Fibroblast of skin of abdomen (primary cell): ENCODE measurements at regions not wholly inside any gene's neighbourhood (a gene's known extent, or its start where the extent isn't known, plus 50 kb on each side); places are given as distances from the start of the nearest gene placed in this dataset.

ENCODE experiments used
- DNase-seq: peaks from one replicate; pipeline ENCODE4 v3.0.0-alpha.2; 2013

DNA sequence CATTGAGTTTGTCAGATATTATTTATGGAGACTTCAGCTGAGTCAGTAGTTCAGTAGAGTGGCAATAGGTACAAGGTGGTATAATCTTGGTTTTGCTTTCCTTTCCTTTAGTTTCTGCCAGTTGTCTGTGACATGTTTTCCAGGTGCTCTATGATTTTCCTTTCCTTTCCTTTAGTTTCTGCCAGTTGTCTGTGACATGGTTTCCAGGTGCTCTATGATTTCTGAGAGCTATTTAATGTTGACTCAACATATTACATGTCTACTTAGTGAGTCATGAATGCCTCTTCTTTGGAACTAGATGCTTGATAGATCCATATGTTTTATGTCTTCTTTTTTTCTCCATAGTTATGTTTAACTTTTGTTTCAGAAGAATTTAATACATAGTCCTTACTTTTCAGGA lies 186.4 kb upstream of the DEFB112 start:
- no peak for DNase-seq

GRCh38 chr6:50239853-50240252 lies 190.1 kb upstream of the DEFB112 start:
- DNase-seq: no peak

- DNase-seq: no peak
Observed at GRCh38 chr6:50240986-50241385, 191.3 kb upstream of the DEFB112 start.

DNA sequence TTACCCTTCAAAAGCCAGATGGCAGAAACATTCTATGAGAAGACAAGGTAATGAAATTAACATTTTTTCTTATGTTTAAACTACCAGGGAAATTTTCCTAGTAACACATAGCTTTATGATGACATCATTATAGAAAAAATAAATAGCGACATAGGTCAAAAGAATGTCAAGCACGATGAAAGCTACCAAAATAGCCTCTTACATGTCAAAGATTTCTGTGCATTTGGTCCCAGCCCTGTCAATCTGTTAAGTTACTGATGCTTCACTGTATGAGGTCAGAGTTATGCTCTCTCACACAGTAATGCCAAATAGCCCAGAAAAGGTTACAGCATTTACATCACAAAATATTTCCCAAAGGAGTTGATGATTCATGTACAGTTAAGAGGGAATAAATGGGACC lies 199.8 kb upstream of the DEFB112 start:
- DNase-seq: peak; percentile 1

DNA sequence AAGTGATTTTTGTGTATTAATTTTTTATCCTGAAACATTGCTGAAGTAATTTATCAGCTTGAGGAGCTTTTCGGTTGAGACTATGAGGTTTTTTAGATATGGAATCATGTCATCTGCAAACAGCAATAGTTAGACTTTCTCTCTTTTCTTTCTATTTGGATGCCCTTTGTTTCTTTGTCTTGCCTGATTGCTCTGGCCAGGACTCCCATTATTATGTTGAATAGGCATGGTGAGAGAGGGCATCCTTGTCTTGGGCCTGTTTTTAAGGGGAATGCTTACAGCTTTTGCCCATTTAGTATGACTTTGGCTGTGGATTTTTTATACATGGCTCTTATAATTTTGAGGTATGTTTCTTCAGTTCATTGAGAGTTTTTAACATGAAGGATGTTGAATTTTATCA lies 207.6 kb upstream of the DEFB112 start:
- no peak for DNase-seq

- no peak for DNase-seq
Observed at GRCh38 chr6:50259903-50260302, 210.2 kb upstream of the DEFB112 start.

GRCh38 chr6:50264995-50265571 lies 215.4 kb upstream of the DEFB112 start:
- DNase-seq: no peak

DNA sequence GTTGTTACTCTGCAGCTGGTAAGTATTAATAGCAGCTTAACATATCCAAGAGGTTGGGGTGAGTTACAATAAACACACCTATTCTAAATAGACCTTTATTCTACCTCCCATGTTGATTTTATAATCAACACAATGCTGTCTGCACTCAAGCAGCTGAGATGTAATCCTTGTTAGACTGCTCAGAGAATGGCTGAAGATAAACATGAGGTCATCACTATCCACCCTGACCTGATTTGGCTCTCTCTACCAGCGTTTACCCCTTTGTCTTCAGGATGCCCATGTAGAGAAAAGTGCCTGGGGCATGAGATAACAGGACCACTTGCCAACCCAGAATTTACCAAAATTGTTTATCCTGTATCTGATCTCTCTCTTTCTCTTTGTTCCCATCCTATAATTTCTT lies 220.7 kb upstream of the DEFB112 start:
- DNase-seq: no peak

- DNase-seq: no peak
Observed at GRCh38 chr6:50271266-50271665, 221.5 kb upstream of the DEFB112 start.

DNA sequence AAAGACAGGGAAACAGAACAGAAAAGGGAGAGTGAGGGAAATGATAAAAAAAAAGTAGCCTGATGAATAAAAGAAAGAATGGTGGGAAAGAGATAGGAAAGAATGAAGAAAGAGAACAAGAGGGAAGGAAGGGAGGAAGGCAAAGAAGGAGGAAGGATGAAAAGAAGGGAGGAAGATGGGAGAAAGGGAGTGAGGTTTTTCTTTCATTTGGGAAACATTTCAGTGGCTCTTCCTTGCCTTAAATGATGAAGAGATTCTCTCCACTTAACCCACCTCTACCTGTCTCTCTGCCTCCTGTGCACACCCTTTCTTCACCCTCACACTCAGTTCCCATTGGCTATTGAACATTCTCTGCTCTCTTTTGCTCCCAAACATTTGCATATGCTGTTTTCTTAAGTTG lies 222.1 kb upstream of the DEFB112 start:
- no peak for DNase-seq

DNA sequence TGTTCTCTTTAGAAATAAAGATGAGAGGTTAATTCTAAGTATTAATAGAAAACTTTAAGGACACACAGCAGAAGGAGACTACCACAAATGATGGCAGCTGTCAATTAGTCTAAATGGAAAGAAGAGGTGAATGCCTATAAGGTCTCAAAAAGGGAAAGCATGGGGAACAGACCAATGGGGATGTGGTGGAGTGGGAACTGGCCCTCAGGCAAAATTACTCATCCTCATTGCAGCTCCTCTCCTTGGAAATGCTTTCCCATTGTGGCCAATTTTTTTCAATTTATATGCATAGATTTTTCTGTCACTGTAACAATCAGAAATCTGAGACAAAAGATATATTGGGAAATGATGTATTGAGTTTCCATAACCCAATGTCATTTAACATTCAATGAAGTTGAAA lies 222.9 kb upstream of the DEFB112 start:
- DNase-seq: no peak

DNA sequence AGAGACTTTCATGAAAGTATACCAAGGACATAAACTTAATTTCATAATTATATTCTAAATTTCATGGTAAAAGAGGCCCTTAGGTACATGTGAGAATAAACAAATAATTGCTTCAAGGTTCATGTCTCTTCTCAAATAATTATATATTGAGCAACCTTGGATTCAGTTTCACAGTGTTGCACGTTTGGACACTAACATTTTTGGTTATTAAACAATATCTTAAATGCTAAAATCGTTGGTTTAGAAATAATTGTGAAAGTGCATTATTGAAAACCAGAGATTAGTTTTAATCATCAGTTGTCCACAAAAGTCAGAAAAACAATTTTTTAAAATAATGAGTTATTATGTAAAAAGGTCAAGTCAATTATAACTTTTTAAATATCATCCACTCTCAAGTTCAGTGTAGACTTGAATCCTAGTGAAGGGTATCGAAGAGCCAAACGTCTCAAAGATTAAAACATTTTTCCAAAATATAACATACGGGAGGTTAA lies 227.1 kb upstream of the DEFB112 start:
- DNase-seq: no peak

GRCh38 chr6:50277774-50278173 lies 228.0 kb upstream of the DEFB112 start:
- no peak for DNase-seq

GRCh38 chr6:50278663-50279062 lies 228.9 kb upstream of the DEFB112 start:
- DNase-seq: no peak

DNA sequence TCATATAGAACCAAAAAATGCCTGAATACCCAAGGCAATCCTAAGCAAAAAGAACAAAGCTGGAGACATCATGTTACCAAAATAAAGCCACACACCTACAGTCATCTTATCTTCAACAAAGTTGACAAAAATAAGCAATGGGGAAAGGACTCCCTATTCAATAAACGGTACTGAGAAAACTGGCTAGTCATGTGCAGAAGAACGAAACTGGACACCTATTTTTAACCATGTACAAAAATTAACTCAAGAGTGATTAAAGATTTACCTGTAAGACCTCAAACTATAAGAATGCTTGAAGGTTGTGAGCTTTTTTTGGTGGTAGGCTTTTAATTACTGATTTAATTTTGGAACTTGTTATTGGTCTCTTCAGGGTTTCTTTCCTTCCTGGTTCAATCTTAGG lies 236.0 kb upstream of the DEFB112 start:
- no peak for DNase-seq

GRCh38 chr6:50288241-50288640 lies 238.5 kb upstream of the DEFB112 start:
- no peak for DNase-seq

GRCh38 chr6:50288881-50289280 lies 239.2 kb upstream of the DEFB112 start:
- peak; percentile 35 for DNase-seq

- peak; percentile 33 for DNase-seq
Observed at GRCh38 chr6:50289366-50289765, 239.6 kb upstream of the DEFB112 start.

GRCh38 chr6:50301307-50301706 lies 251.6 kb upstream of the DEFB112 start:
- DNase-seq: no peak

DNA sequence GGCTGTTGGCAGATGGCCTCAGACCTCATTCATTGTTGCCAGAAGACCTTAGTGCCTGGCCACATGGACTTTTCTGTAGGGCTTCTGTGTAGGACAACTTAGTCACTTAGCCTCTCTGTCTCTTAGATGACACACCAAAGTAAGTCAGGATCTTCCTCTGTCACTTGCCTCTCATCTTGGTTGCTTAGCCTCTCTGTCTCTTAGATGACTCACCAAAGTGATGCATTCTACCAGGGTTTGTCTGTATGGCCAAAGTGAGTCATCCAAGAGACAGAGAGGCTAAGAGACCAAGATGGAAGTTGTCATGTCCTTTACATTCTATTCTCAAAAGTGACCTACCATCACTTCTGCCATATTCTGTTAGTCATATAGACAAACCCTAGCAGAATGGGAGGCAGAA lies 255.9 kb upstream of the DEFB112 start:
- DNase-seq: peak; percentile 2

GRCh38 chr6:50318536-50318935 lies 268.8 kb upstream of the DEFB112 start:
- no peak for DNase-seq

DNA sequence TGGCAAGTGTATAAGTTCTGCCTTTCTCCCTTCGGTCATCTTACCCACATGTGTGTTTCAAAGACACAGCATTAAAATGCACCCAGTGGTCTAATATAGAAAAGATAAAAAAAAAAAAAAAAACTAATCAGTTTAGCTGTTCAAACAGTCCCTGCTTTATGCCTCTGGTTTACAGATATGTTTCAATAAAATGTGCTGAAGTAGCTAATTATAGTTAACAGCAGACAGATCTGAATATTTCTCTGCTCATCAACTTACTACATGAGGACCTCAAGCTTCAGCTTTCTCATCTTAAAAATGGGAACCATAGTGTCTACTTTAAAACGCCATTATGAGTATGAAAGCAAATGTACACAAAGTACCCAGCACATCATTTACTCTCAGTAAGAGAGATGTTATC lies 280.6 kb upstream of the DEFB112 start:
- no peak for DNase-seq

DNA sequence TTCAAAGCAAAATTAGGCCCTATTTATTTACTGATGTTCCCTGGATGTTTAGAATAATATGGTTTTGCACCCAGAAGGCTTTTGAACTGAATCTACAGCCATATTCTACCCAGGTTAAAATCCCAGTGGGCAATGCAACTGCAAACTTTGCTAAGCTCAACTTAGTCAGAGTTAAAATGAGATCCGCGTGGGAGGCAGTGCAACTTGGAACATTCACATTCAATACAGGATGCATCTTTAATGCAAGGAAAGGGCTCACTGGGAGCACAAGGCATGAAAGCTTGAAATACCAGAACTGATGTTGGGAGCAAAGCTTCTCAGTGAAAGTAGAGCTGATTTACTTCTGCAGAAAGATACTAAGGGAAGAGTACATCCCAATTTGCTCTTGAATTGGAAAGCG lies 281.2 kb upstream of the DEFB112 start:
- no peak for DNase-seq

- DNase-seq: no peak
Observed at GRCh38 chr6:50333696-50334095, 284.0 kb upstream of the DEFB112 start.

DNA sequence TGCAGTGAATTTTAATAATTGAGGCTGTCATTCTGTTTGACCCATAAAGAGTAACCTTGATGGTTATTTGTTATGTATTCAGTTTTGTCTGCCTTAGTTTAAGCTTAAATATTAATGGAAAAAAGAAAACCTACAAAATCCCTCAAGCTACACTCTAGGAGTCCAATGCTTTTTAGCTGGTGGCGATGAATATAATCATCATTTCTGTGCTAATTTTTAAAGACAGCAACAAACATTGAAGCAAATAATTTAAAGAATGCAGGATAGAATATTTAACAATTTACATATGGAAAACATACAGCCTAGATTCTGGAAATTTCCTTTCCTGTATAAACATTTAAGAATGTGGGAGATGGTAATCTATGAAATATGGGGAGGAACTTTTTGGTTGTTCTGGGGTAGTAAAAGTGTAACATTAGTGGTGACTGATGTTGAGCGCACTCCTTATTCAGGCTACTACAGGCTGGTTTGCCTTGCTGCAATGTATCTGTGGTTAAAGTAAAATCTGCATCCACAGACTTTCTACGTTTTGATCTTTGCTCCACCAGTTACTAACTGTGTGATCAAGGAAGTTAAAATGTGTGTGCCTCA lies 287.9 kb upstream of the DEFB112 start:
- DNase-seq: no peak
